Adrenal gland (tissue), 5 donors: ENCODE measurements at regions not wholly inside any gene's neighbourhood (a gene's known extent, or its start where the extent isn't known, plus 50 kb on each side); places are given as distances from the start of the nearest gene placed in this dataset.

ENCODE experiments used
- CTCF ChIP-seq, 6 experiments: fragments of 450-650 bp in 4 of 6; fragments of 200-600 bp in 2 of 6; sonication (generic) in 1 of 6; IDR thresholded peaks; 1 replicate in 5 of 6; 2 replicates in 1 of 6; pipeline versions ENCODE4 v1.5.1 to v1.8.0; 2016 to 2021; ENCODE audit warnings: antibody characterized with exemption in 6 of 6, mild to moderate bottlenecking in 2 of 6, moderate library complexity in 1 of 6
- POLR2A ChIP-seq, 2 donors: fragments of 450-650 bp; IDR thresholded peaks; one replicate each; pipeline ENCODE4 v1.6.1; 2017; ENCODE audit warnings: antibody characterized with exemption in 2 of 2, mild to moderate bottlenecking in 2 of 2, moderate library complexity in 1 of 2
- donor health status: DM: no; HTN: no; CAD: no.

DNA sequence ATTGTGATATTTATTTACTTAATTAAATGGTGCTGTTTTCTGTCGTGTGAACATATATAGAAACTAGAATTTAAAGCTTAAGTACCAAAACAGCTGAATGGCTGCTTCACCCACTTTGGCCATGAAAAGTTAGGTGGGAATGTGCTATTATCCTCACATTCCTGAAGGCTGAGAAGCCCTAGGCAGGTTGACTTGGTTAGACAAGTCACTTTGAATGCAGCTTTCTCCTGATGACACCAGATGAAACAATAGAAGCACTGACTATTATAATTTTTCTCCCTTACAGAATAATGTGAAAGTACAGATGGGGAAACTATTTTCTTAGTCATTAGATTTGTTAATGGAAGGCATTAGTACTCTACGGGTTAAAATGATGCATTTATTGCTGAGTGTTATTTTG is 65.1 kb upstream of the C5orf46 start:
- TF ChIP-seq CTCF (IDR thresholded peaks at IDR 0.05): no peak
- no peak for TF ChIP-seq POLR2A (IDR thresholded peaks at IDR 0.05)
